HepG2 (cell line): ENCODE measurements at regions not wholly inside any gene's neighbourhood (a gene's known extent, or its start where the extent isn't known, plus 50 kb on each side); places are given as distances from the start of the nearest gene placed in this dataset.
"Not testable (repeated sequence)": the region's sequence is repeated elsewhere in the genome, so short reads cannot be mapped to it uniquely, and the experiment has no call there.

Source experiments
- ATAC-seq: fragments of 200-7000 bp; cut with Tn5 transposase; 3 replicates; pipeline ENCODE4 v1.9.1; 2020; ENCODE audit warnings: mild to moderate bottlenecking, moderate library complexity
- BruUV-seq: library from RNA; stranded (reverse); fragments of 400-500 nt; replicated peaks from 2 replicates; lab custom pipeline; 2021; lab: Mats Ljungman, UMichigan
- CTCF ChIA-PET: fragments of 300-600 bp; formaldehyde crosslinking; extraction: SDS; loops from one replicate; lab custom pipeline; 2021; ENCODE audit warnings: low total read pairs, inconsistent platforms, low intra/inter-chr PET ratio; lab: Yijun Ruan, JAX
- POLR2A ChIA-PET: fragments of 350-600 bp; sonication (Branson Sonifier 250); formaldehyde crosslinking; loops from one replicate; lab custom pipeline; 2020; ENCODE audit warnings: antibody characterized with exemption, inconsistent platforms; lab: Yijun Ruan, JAX
- DNase-seq: peaks from one replicate; pipeline ENCODE4 v3.0.0-alpha.2; 2015; ENCODE audit warnings: low spot score
- FAIRE-seq: peaks from 3 replicates; lab custom pipeline; 2011; peaks lifted over from hg19 to GRCh38; lab: Jason Lieb, UNC
- H2AFZ ChIP-seq: one replicate; pipeline ENCODE4 v1.6.1; 2011; ENCODE audit warnings: low read length, inconsistent platforms
- H3K27ac ChIP-seq: fragments of 300-600 bp; 3 replicates; pipeline ENCODE4 v1.8.0; 2011; ENCODE audit warnings: mixed run types, mild to moderate bottlenecking, mixed read lengths, low read length, inconsistent platforms; ENCODE audit not compliant: insufficient read depth; ENCODE audit errors: extremely low read length
- H3K27me3 ChIP-seq, 2 experiments: fragments of 200-600 bp in 1 of 2; 2 replicates in 1 of 2; 3 replicates in 1 of 2; pipeline versions ENCODE4 v1.6.0 to v1.8.0; 2011; ENCODE audit warnings: low read length in 2 of 2, mild to moderate bottlenecking in 2 of 2, moderate library complexity in 2 of 2, inconsistent platforms in 1 of 2; ENCODE audit not compliant: insufficient read depth in 2 of 2, control insufficient read depth in 1 of 2
- H3K36me3 ChIP-seq, 2 experiments: fragments of 200-600 bp in 1 of 2; replicated peaks in 1 of 2; 2 replicates in 1 of 2; 3 replicates in 1 of 2; pipeline versions ENCODE4 v1.5.1 to v1.8.0; 2011; ENCODE audit warnings: low read length in 2 of 2, inconsistent platforms in 1 of 2; ENCODE audit not compliant: insufficient read depth in 2 of 2, control insufficient read depth in 1 of 2
- H3K4me1 ChIP-seq: 2 replicates; pipeline ENCODE4 v1.5.1; 2012; ENCODE audit warnings: low read length, inconsistent platforms; ENCODE audit not compliant: insufficient read depth
- H3K4me2 ChIP-seq: 2 replicates; pipeline ENCODE4 v1.6.0; 2011; ENCODE audit warnings: low read depth, low read length, inconsistent platforms
- H3K4me3 ChIP-seq, 3 experiments: fragments of 200-600 bp in 1 of 3; sonication (generic), shearing (Covaris generic) in 1 of 3; replicated peaks in 1 of 3; 2 replicates each; pipeline ENCODE4 v1.5.1; 2011 to 2016; ENCODE audit warnings: low read length in 3 of 3, inconsistent platforms in 2 of 3, low read depth in 2 of 3, mild to moderate bottlenecking in 2 of 3, control low read depth in 1 of 3, mixed read lengths in 1 of 3; ENCODE audit not compliant: insufficient read depth in 1 of 3
- H3K79me2 ChIP-seq: one replicate; pipeline ENCODE4 v1.6.1; 2011; ENCODE audit warnings: low read length, inconsistent platforms; ENCODE audit not compliant: insufficient read depth
- H3K9ac ChIP-seq: 2 replicates; pipeline ENCODE4 v1.6.0; 2011; ENCODE audit warnings: mild to moderate bottlenecking, low read depth, low read length, inconsistent platforms; ENCODE audit not compliant: insufficient read depth
- H3K9me3 ChIP-seq: 2 replicates; pipeline ENCODE4 v1.5.1; 2012; ENCODE audit warnings: mild to moderate bottlenecking, low read length
- H4K20me1 ChIP-seq: 2 replicates; pipeline ENCODE4 v1.6.0; 2011; ENCODE audit warnings: inconsistent platforms, mild to moderate bottlenecking, low read length, moderate library complexity; ENCODE audit not compliant: insufficient read depth
- PAF1 ChIP-seq: IDR thresholded peaks from 2 replicates; pipeline ENCODE4 v1.6.1; 2016; ENCODE audit warnings: missing genetic modification reagents, missing compliant biosample characterization
- SIN3B ChIP-seq: fragments of 150-350 bp; IDR thresholded peaks from 2 replicates; pipeline ENCODE4 v1.6.1; 2014; ENCODE audit warnings: low read length
- WGBS: methylation state at CpG from one replicate; pipeline ENCODE4 v1.1.6; 2017; ENCODE audit warnings: low lambda C conversion rate; 5-methylcytosine and 5-hydroxymethylcytosine counted together
- in situ Hi-C: cut with HindIII; loops from 2 replicates; pipeline ENCODE4 v1.10.0; 2017; ENCODE audit warnings: low pct_unique_long_range_greater_than_20kb; ENCODE audit not compliant: extremely low pct_ligation_motif_present
- intact Hi-C: fragments of 100-400 bp; cut with micrococcal nuclease; formaldehyde crosslinking; loops from one replicate; pipeline ENCODE4 v1.10.0; 2022; ENCODE audit not compliant: unreplicated experiment

- Histone ChIP-seq H4K20me1 (no peaks in the 10 kb centered on the region), H3K4me1 (no peaks in the 10 kb centered on the region), H3K36me3 (no peaks in the 10 kb centered on the region), H3K4me3 (no peak overlapping the region), H2AFZ (no peak overlapping the region), H3K79me2 (no peaks in the 10 kb centered on the region), H3K9me3 (no peaks in the 10 kb centered on the region), H3K4me2 (no peak overlapping the region), H3K27me3 (no peaks in the 10 kb centered on the region), H3K27ac (no peak overlapping the region), H3K9ac (no peak overlapping the region)
- in situ Hi-C loops (no loop called here), intact Hi-C loops (no loop called here)
- DNase-seq, result no peak
- no peak for FAIRE-seq
- no peak for TF ChIP-seq SIN3B
- no peak for TF ChIP-seq PAF1 (CRISPR knock-in tag)
- ATAC-seq, result no peak
- BruUV-seq, result no TSS peak
- CTCF ChIA-PET, result no interaction called here
- POLR2A ChIA-PET, result no interaction called here
- WGBS, result 4% methylated on average over 2 of the region's 2 CpGs
These were observed 186.9 kb upstream of the WSB1 start for GRCh38 chr17:27106982-27107360.

- H3K9me3 ChIP-seq, H3K36me3 ChIP-seq, H3K4me1 ChIP-seq, intact Hi-C loops, H3K9ac ChIP-seq, H3K4me3 ChIP-seq, FAIRE-seq, DNase-seq, in situ Hi-C loops, H2AFZ ChIP-seq, H3K27ac ChIP-seq, H3K27me3 ChIP-seq, ATAC-seq, H3K4me2 ChIP-seq, CTCF ChIA-PET, POLR2A ChIA-PET, H4K20me1 ChIP-seq, H3K79me2 ChIP-seq, BruUV-seq: not testable (repeated sequence)
- 0% methylated on average over 2 of the region's 2 CpGs for WGBS
These were observed 186.3 kb upstream of the WSB1 start for GRCh38 chr17:27107386-27108328.
